Naive thymus-derived CD8-positive, alpha-beta T cell (primary cell): ENCODE measurements at regions not wholly inside any gene's neighbourhood (a gene's known extent, or its start where the extent isn't known, plus 50 kb on each side); places are given as distances from the start of the nearest gene placed in this dataset.
A peak's percentile ranks its signal among the peaks of the same experiment; 100 is the strongest.

Experiments used
- ATAC-seq, 2 donors: fragments of 150-1000 bp; cut with Tn5 transposase in 1 of 2; sonication (Bioruptor Pico), chemical (Tn5 transposase) in 1 of 2; 1 replicate in 1 of 2; 2 replicates in 1 of 2; pipeline ENCODE4 v1.10.0; 2021; ENCODE audit warnings: mild to moderate bottlenecking in 2 of 2, moderate library complexity in 2 of 2
- POLR2A ChIA-PET: fragments of 350-600 bp; sonication (Branson Sonifier 250); formaldehyde crosslinking; loops from one replicate; lab custom pipeline; 2021; ENCODE audit warnings: antibody characterized with exemption; lab: Charles Lee
- DNase-seq, 10 donors: peaks; one replicate each; pipeline versions ENCODE4 v3.0.0 to v3.0.0-alpha.2; 2020 to 2022
- H3K27ac Mint-ChIP-seq, 10 donors: one replicate each; pipeline ENCODE4 v1.8.0; 2020 to 2022; ENCODE audit warnings: mild to moderate bottlenecking in 10 of 10, mixed read lengths in 10 of 10, moderate library complexity in 4 of 10, inconsistent platforms in 1 of 10
- H3K27me3 Mint-ChIP-seq, 5 donors: one replicate each; pipeline ENCODE4 v1.8.0; 2021 to 2022; ENCODE audit warnings: mixed read lengths in 5 of 5
- H3K36me3 Mint-ChIP-seq, 3 donors: one replicate each; pipeline ENCODE4 v1.8.0; 2020 to 2022; ENCODE audit warnings: mixed read lengths in 3 of 3, mild to moderate bottlenecking in 2 of 3, inconsistent platforms in 1 of 3
- H3K4me1 Mint-ChIP-seq, 4 donors: one replicate each; pipeline ENCODE4 v1.8.0; 2021 to 2022; ENCODE audit warnings: mixed read lengths in 4 of 4
- H3K4me3 Mint-ChIP-seq, 10 donors: one replicate each; pipeline ENCODE4 v1.8.0; 2020 to 2022; ENCODE audit warnings: mild to moderate bottlenecking in 10 of 10, mixed read lengths in 10 of 10, moderate library complexity in 6 of 10, inconsistent platforms in 1 of 10
- H3K9me3 Mint-ChIP-seq, 9 donors: one replicate each; pipeline ENCODE4 v1.8.0; 2020 to 2022; ENCODE audit warnings: mixed read lengths in 9 of 9, mild to moderate bottlenecking in 3 of 9, inconsistent platforms in 1 of 9, moderate library complexity in 1 of 9

GRCh38 chr15:70182858-70183695 lies 85.4 kb upstream of the TLE3 start:
- Mint-ChIP-seq H3K27ac (no peak overlapping the region), H3K27me3 (peaks cover 0 to 14% (median 9%) of the 10 kb centered on the region in 5 donors), H3K9me3 (no peaks in the 10 kb centered on the region), H3K36me3 (no peaks in the 10 kb centered on the region), H3K4me1 (peaks cover 5 to 13% (median 12%) of the 10 kb centered on the region in 4 donors), H3K4me3 (no peak overlapping the region)
- DNase-seq (no peak), ATAC-seq (no peak)
- POLR2A ChIA-PET = no interaction called here

GRCh38 chr15:70181626-70182255 lies 84.0 kb upstream of the TLE3 start:
- Mint-ChIP-seq H3K27ac (peak overlapping the region in 1 of 10 donors; percentile 5), H3K4me1 (peaks cover 5 to 13% (median 11%) of the 10 kb centered on the region in 4 donors), H3K9me3 (no peaks in the 10 kb centered on the region), H3K27me3 (peaks cover 0 to 13% (median 8%) of the 10 kb centered on the region in 5 donors), H3K4me3 (peak overlapping the region in 1 of 10 donors; percentile 16), H3K36me3 (no peaks in the 10 kb centered on the region)
- DNase-seq = no peak
- POLR2A ChIA-PET = no interaction called here
- ATAC-seq = no peak

DNA sequence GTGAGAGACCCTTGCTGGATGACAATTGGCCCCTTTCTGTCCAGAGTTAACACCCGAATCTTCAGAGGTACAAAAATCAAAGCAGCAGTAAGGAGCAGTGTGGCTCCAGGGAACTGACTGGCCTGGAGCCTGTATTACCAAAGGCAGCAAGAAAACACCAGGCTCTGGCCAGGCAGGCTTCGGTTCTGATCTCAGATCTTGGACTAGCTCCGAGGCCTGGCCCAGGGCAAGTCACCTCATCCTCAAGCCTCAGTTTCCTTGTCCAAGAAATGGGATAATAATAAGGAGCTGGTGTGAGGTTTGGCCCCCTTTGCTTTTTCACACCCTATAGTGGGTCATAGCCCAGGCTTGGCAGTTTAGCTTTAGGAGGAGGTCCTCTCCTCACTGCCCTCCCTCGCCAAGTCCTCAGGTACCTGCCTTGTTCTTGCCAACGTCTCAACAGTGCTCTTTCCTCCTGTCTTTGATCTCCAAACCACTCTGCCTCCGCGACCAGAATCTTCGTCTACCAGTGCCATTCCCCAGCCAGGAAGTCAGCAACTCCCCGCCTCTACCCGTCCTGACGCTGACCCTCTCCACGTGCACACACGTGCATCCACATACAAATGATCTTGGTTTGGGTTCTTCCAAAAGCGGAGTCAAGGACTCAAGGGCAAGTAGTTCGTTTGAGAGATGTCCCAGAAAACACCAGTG lies 82.6 kb upstream of the TLE3 start:
- peak overlapping the region in 3 of 10 donors; percentile 37 to 85 (median 74) for H3K27ac Mint-ChIP-seq
- no peak overlapping the region for H3K4me3 Mint-ChIP-seq
- H3K9me3 Mint-ChIP-seq = no peaks in the 10 kb centered on the region
- no peaks in the 10 kb centered on the region for H3K36me3 Mint-ChIP-seq
- ATAC-seq (no peak), DNase-seq (no peak)
- H3K27me3 Mint-ChIP-seq = peaks cover 0 to 16% (median 7%) of the 10 kb centered on the region in 5 donors
- POLR2A ChIA-PET = no interaction called here
- H3K4me1 Mint-ChIP-seq = peaks cover 5 to 13% (median 9%) of the 10 kb centered on the region in 4 donors

DNA sequence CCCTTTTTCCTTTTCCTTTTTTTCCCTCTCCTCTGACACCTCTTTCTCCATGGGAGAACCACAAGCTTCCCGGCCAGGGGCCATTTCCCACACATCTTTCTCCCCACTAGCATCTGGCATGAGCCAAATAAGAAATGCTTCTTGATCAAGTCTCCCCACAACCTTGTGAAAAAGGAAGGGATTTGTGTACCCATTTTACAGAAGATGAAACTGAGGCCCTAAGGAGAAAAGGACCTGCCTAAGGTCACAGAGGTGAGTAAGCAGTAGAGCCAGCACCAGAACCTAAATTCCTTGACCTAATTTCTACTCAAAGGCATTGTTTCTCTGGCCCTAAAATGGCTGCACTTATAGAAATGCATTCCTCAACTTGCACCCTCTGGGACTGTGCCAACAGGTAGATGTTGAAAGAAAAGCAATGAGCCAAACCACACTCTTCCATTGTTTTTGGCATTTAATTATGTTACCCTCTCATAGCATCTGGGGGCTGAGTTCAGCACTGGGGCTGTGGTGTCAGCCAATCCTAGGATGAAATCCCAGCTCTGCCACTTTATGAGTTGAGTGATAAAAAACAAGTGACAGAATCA lies 81.7 kb upstream of the TLE3 start:
- DNase-seq = no peak
- Mint-ChIP-seq H3K4me1 (peaks cover 5 to 13% (median 9%) of the 10 kb centered on the region in 4 donors), H3K4me3 (no peak overlapping the region), H3K9me3 (no peaks in the 10 kb centered on the region), H3K36me3 (no peaks in the 10 kb centered on the region), H3K27ac (no peak overlapping the region), H3K27me3 (peaks cover 0 to 14% (median 7%) of the 10 kb centered on the region in 5 donors)
- no peak for ATAC-seq
- POLR2A ChIA-PET = no interaction called here

- Mint-ChIP-seq H3K4me3 (no peak overlapping the region), H3K4me1 (peaks cover 2 to 13% (median 9%) of the 10 kb centered on the region in 4 donors), H3K27me3 (peaks cover 0 to 12% (median 7%) of the 10 kb centered on the region in 5 donors), H3K27ac (no peak overlapping the region), H3K36me3 (no peaks in the 10 kb centered on the region), H3K9me3 (no peaks in the 10 kb centered on the region)
- POLR2A ChIA-PET = no interaction called here
- DNase-seq (no peak), ATAC-seq (no peak)
These were observed 80.8 kb upstream of the TLE3 start for GRCh38 chr15:70178335-70179084.

DNA sequence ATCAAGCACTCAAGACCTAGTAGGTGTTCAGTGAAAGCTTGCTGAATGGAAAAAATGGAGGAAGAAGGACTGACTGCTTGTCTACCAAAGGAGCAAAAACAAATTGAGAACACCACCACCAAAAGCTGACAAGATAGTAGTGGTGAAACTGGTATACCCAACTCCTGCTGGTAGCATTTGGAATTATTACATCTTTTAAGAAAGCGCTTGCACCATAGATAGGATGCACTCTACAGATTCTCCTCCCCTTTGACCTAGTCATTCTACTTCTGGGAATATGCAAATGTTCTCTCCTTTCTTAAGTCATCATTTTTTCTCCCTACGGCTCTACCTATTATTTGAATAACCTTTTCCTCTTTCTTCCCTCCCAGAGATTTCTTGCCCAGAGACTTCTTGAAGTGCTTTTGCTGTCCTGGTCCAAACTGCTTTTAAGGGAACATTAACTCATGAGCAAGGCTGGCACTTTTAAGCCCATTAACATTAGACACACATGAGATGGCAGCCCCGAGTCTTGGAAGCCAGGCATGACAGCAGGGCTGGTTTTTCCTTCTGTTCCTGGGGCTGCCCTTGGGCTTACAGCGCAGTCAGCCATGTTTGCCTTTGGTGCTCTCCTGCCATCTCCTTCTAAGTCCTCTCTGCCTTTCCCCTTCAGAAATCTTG lies 75.0 kb upstream of the TLE3 start:
- ATAC-seq = no peak
- H3K4me3 Mint-ChIP-seq = no peak overlapping the region
- no peak overlapping the region for H3K27ac Mint-ChIP-seq
- H3K36me3 Mint-ChIP-seq = no peaks in the 10 kb centered on the region
- no peak for DNase-seq
- no peaks in the 10 kb centered on the region for H3K9me3 Mint-ChIP-seq
- POLR2A ChIA-PET = no interaction called here
- peaks cover 0 to 4% (median 2%) of the 10 kb centered on the region in 5 donors for H3K27me3 Mint-ChIP-seq
- H3K4me1 Mint-ChIP-seq = peaks cover 0 to 2% (median 0%) of the 10 kb centered on the region in 4 donors

DNA sequence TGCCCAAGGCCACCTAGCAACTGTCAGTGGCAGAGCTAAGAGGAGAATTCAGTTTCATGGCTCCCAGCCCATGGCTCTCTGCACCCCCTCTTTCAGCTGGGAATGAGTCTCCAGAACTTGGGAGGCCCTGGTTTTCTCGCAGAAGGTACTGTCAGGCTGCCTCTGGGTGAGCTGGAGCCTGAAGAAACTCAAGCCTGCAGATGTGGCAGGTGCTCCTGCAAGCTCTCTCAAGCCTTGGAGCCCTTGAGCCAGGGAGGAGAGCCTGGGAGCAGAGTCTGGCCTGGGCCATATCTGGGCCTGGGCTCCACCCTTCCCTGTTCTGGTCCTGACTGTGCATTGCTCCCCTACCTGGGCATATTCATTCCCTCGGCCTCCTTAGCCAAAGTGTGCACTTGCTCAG lies 74.4 kb upstream of the TLE3 start:
- Mint-ChIP-seq H3K27ac (no peak overlapping the region), H3K4me1 (peaks cover 0 to 2% (median 0%) of the 10 kb centered on the region in 4 donors), H3K9me3 (no peaks in the 10 kb centered on the region), H3K4me3 (no peak overlapping the region), H3K27me3 (peaks cover 0 to 4% (median 2%) of the 10 kb centered on the region in 5 donors), H3K36me3 (no peaks in the 10 kb centered on the region)
- no peak for DNase-seq
- no peak for ATAC-seq
- POLR2A ChIA-PET = interaction anchor here (0.7 kb wide), 1 partner anchor 114 kb away, joined by 3 read pairs; no protein-coding TSS in a partner anchor

- ATAC-seq (no peak), DNase-seq (no peak)
- Mint-ChIP-seq H3K27me3 (peaks cover 0 to 4% (median 2%) of the 10 kb centered on the region in 5 donors), H3K27ac (no peak overlapping the region), H3K9me3 (no peaks in the 10 kb centered on the region), H3K4me3 (no peak overlapping the region), H3K4me1 (peaks cover 0 to 2% (median 0%) of the 10 kb centered on the region in 4 donors), H3K36me3 (no peaks in the 10 kb centered on the region)
- POLR2A ChIA-PET = interaction anchor here (0.7 kb wide), 1 partner anchor 113 kb away, joined by 3 read pairs; no protein-coding TSS in a partner anchor
These were observed 73.7 kb upstream of the TLE3 start for GRCh38 chr15:70171256-70171886.

GRCh38 chr15:70170096-70170699 lies 72.5 kb upstream of the TLE3 start:
- Mint-ChIP-seq H3K4me3 (no peak overlapping the region), H3K36me3 (no peaks in the 10 kb centered on the region), H3K27ac (no peak overlapping the region), H3K9me3 (no peaks in the 10 kb centered on the region), H3K27me3 (peaks cover 0 to 4% (median 0%) of the 10 kb centered on the region in 5 donors), H3K4me1 (peaks cover 0 to 2% (median 0%) of the 10 kb centered on the region in 4 donors)
- no peak for DNase-seq
- POLR2A ChIA-PET = no interaction called here
- ATAC-seq = no peak

- H3K36me3 Mint-ChIP-seq = no peaks in the 10 kb centered on the region
- no peak overlapping the region for H3K27ac Mint-ChIP-seq
- H3K9me3 Mint-ChIP-seq = no peaks in the 10 kb centered on the region
- peaks cover 0 to 4% (median 0%) of the 10 kb centered on the region in 5 donors for H3K27me3 Mint-ChIP-seq
- no peak overlapping the region for H3K4me3 Mint-ChIP-seq
- POLR2A ChIA-PET = no interaction called here
- peaks cover 0 to 2% (median 0%) of the 10 kb centered on the region in 4 donors for H3K4me1 Mint-ChIP-seq
- no peak for ATAC-seq
- DNase-seq = no peak
These were observed 71.4 kb upstream of the TLE3 start for GRCh38 chr15:70169147-70169546.

GRCh38 chr15:70167155-70167554 lies 69.4 kb upstream of the TLE3 start:
- H3K9me3 Mint-ChIP-seq = no peaks in the 10 kb centered on the region
- no peak overlapping the region for H3K4me3 Mint-ChIP-seq
- no peaks in the 10 kb centered on the region for H3K36me3 Mint-ChIP-seq
- peaks cover 0 to 4% (median 0%) of the 10 kb centered on the region in 5 donors for H3K27me3 Mint-ChIP-seq
- ATAC-seq (no peak), DNase-seq (no peak)
- H3K27ac Mint-ChIP-seq = no peak overlapping the region
- POLR2A ChIA-PET = no interaction called here
- H3K4me1 Mint-ChIP-seq = peaks cover 0 to 2% (median 0%) of the 10 kb centered on the region in 4 donors
